C4-2B (cell line): ENCODE measurements at regions not wholly inside any gene's neighbourhood (a gene's known extent, or its start where the extent isn't known, plus 50 kb on each side); places are given as distances from the start of the nearest gene placed in this dataset.

Experiments
- H3K27ac ChIP-seq: fragments of 450-650 bp; 2 replicates; pipeline ENCODE4 v1.5.1; 2017
- CTCF ChIP-seq: fragments of 450-650 bp; conservative IDR thresholded peaks from 2 replicates; pipeline ENCODE4 v1.5.1; 2017; ENCODE audit warnings: mild to moderate bottlenecking
- ZFX ChIP-seq: fragments of 450-650 bp; IDR thresholded peaks from 2 replicates; pipeline ENCODE4 v1.6.1; 2017

GRCh38 chr18:78526923-78527711, 452.5 kb upstream of the SALL3 start:
- no peak for TF ChIP-seq ZFX
- no peak for TF ChIP-seq CTCF
- H3K27ac ChIP-seq: no peak overlapping the region

GRCh38 chr18:78527984-78528383, 451.6 kb upstream of the SALL3 start:
- no peak overlapping the region for H3K27ac ChIP-seq
- no peak for TF ChIP-seq CTCF
- no peak for TF ChIP-seq ZFX

- no peak overlapping the region for H3K27ac ChIP-seq
- TF ChIP-seq CTCF (no peak), ZFX (no peak)
Measured at GRCh38 chr18:78528411-78529258, 451.0 kb upstream of the SALL3 start.

GRCh38 chr18:78531637-78532036, 448.0 kb upstream of the SALL3 start:
- no peak overlapping the region for H3K27ac ChIP-seq
- TF ChIP-seq ZFX (no peak), CTCF (no peak)

- TF ChIP-seq CTCF: no peak
- TF ChIP-seq ZFX: no peak
- H3K27ac ChIP-seq: no peak overlapping the region
Measured at GRCh38 chr18:78538669-78539440, 440.8 kb upstream of the SALL3 start.

- H3K27ac ChIP-seq: no peak overlapping the region
- TF ChIP-seq ZFX: no peak
- TF ChIP-seq CTCF: no peak
Measured at GRCh38 chr18:78540636-78541529, 438.7 kb upstream of the SALL3 start.
